ENCODE measurements at regions not wholly inside any gene's neighbourhood (a gene's known extent, or its start where the extent isn't known, plus 50 kb on each side); places are given as distances from the start of the nearest gene placed in this dataset.

DNA sequence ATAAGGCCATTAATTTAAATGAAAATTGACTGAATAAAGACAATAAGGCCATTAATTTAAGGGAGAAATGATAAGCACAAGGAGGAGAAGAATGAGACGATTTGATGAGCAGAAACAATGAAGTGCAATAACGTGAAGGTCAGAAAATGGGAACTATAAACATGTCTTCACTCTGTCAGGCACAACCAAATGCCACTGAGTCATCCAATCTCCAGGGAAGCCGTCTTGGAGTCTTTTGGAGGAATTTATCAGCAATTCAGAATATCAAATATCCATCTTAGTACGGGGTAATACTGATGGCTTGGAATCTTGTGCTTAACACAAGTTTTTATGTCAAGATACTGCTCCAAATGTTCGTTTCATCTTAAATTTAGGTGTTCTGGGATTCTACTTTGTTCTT is 159.9 kb downstream of the CAPZA3 start (continued):
- TF ChIP-seq, protein P1, sequence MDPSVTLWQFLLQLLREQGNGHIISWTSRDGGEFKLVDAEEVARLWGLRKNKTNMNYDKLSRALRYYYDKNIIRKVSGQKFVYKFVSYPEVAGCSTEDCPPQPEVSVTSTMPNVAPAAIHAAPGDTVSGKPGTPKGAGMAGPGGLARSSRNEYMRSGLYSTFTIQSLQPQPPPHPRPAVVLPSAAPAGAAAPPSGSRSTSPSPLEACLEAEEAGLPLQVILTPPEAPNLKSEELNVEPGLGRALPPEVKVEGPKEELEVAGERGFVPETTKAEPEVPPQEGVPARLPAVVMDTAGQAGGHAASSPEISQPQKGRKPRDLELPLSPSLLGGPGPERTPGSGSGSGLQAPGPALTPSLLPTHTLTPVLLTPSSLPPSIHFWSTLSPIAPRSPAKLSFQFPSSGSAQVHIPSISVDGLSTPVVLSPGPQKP (IDR thresholded peaks at IDR 0.05; ENCODE audit: low read depth, low read length), result no peak
- TF ChIP-seq NFE2L2 (conservative IDR thresholded peaks at IDR 0.05; ENCODE audit: low read length), result no peak
- TF ChIP-seq TP53 (CRISPR knock-in tag; IDR thresholded peaks at IDR 0.05), result no peak
- TF ChIP-seq KDM1A (IDR thresholded peaks at IDR 0.05; ENCODE audit: low read depth), result no peak

DNA sequence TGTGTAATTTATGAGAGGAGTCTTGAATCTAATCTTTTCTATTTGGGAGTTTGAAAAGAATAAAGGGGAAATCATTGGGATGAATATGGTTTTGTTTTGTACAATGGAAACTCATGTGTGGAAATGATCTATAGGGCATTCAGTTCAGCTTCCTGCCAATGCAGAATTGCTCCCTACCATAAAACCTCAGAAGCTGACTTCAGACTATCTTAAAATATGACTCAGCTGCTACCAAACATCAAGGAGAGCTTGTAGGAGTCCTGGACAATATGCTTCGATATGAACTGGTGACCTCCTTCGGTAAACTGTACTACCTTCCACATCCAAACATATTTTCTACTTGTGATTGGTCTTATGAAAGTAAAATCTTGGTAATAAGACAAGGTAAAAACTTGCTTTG is 160.6 kb downstream of the CAPZA3 start:
- ChIA-PET CTCF (no interaction called here), POLR2A (no interaction called here)
- Histone ChIP-seq H3K4me3 (no peak overlapping the region), H3K27ac (no peak overlapping the region), H3K4me1 (no peaks in the 10 kb centered on the region), H3K4me2 (no peak overlapping the region), H3K9me3 (no peaks in the 10 kb centered on the region; the same call in 2 of the 3 replicates)
- no peak for FAIRE-seq
- 40% methylated on average over 2 of the region's 2 CpGs for WGBS (ENCODE audit: missing lambda C conversion rate)
- DNase-seq (ENCODE audit: low read depth in 1 of 2, low spot score in 1 of 2), result no peak
- TF ChIP-seq BHLHE40 (IDR thresholded peaks at IDR 0.05; ENCODE audit: low read depth, low read length) (no peak), ZC3H11A (IDR thresholded peaks at IDR 0.05) (no peak), POLR2AphosphoS2 (conservative IDR thresholded peaks at IDR 0.05; ENCODE audit: low read length) (no peak), EP300 (IDR thresholded peaks at IDR 0.05) (no peak), CBX2 (IDR thresholded peaks at IDR 0.05; ENCODE audit: borderline replicate concordance, low read depth) (no peak), MYC (IDR thresholded peaks at IDR 0.05; ENCODE audit: borderline replicate concordance, low read length) (no peak), JUNB (IDR thresholded peaks at IDR 0.05) (no peak)
- TF ChIP-seq, protein P2, sequence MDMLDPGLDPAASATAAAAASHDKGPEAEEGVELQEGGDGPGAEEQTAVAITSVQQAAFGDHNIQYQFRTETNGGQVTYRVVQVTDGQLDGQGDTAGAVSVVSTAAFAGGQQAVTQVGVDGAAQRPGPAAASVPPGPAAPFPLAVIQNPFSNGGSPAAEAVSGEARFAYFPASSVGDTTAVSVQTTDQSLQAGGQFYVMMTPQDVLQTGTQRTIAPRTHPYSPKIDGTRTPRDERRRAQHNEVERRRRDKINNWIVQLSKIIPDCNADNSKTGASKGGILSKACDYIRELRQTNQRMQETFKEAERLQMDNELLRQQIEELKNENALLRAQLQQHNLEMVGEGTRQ (IDR thresholded peaks at IDR 0.05), result no peak
- TF ChIP-seq, protein P3, sequence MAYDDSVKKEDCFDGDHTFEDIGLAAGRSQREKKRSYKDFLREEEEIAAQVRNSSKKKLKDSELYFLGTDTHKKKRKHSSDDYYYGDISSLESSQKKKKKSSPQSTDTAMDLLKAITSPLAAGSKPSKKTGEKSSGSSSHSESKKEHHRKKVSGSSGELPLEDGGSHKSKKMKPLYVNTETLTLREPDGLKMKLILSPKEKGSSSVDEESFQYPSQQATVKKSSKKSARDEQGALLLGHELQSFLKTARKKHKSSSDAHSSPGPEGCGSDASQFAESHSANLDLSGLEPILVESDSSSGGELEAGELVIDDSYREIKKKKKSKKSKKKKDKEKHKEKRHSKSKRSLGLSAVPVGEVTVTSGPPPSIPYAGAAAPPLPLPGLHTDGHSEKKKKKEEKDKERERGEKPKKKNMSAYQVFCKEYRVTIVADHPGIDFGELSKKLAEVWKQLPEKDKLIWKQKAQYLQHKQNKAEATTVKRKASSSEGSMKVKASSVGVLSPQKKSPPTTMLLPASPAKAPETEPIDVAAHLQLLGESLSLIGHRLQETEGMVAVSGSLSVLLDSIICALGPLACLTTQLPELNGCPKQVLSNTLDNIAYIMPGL (CRISPR knock-in tag; IDR thresholded peaks at IDR 0.05; ENCODE audit: borderline replicate concordance), result no peak
- ATAC-seq, result no peak

DNA sequence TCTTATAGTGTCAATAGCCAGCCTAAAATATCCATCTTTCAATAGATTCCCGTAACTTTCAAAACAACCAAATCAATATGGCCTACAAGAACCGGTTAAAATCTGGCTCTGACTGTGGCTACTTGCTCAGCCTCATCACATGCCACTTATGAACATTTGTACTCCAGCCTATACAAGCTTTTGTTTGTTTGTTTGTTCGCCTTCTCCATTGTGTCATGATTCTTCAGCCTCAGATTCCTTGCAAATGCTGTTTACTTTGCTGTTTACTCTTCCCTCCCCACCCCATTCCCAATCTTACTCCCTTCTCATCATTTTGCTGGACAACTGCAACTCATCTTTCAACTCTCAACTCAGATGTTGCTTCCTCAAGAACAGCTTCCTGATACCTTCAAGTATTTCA is 161.2 kb downstream of the CAPZA3 start:
- CTCF ChIA-PET, result no interaction called here
- peak in 1 of 2 experiments; percentile 25 for DNase-seq (ENCODE audit: low read depth in 1 of 2, low spot score in 1 of 2)
- peak in 1 of 2 experiments; percentile 59; a peak in 3 of 6 replicates for ATAC-seq
- Histone ChIP-seq H3K27ac (no peak overlapping the region), H3K4me2 (no peak overlapping the region), H3K4me1 (no peaks in the 10 kb centered on the region), H3K9me3 (no peaks in the 10 kb centered on the region; the same call in 2 of the 3 replicates), H3K4me3 (no peak overlapping the region)
- TF ChIP-seq NR3C1 (IDR thresholded peaks at IDR 0.05) (no peak), ZNF302 (CRISPR knock-in tag; IDR thresholded peaks at IDR 0.05) (no peak), ESRRA (IDR thresholded peaks at IDR 0.05; ENCODE audit: borderline replicate concordance, low read length) (no peak), CEBPB (IDR thresholded peaks at IDR 0.05) (no peak), KDM1A (IDR thresholded peaks at IDR 0.05; ENCODE audit: low read depth) (no peak), CHD2 (IDR thresholded peaks at IDR 0.05; ENCODE audit: low read length, partially characterized antibody) (no peak)
- TF ChIP-seq, protein P4, sequence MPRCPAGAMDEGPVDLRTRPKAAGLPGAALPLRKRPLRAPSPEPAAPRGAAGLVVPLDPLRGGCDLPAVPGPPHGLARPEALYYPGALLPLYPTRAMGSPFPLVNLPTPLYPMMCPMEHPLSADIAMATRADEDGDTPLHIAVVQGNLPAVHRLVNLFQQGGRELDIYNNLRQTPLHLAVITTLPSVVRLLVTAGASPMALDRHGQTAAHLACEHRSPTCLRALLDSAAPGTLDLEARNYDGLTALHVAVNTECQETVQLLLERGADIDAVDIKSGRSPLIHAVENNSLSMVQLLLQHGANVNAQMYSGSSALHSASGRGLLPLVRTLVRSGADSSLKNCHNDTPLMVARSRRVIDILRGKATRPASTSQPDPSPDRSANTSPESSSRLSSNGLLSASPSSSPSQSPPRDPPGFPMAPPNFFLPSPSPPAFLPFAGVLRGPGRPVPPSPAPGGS (IDR thresholded peaks at IDR 0.05), result no peak
- TF ChIP-seq, protein P2 (IDR thresholded peaks at IDR 0.05), result no peak
- POLR2A ChIA-PET, result no interaction called here
- WGBS (ENCODE audit: missing lambda C conversion rate), result 50% methylated on average over 3 of the region's 3 CpGs
- no peak for FAIRE-seq

Data from A549 (cell line).